ENCODE measurements at regions not wholly inside any gene's neighbourhood (a gene's known extent, or its start where the extent isn't known, plus 50 kb on each side); places are given as distances from the start of the nearest gene placed in this dataset.

GRCh38 chr1:98296681-98297080, 364.8 kb upstream of the SNX7 start:
- H3K36me3 ChIP-seq: no peaks in the 10 kb centered on the region
- H3K9me3 ChIP-seq: no peaks in the 10 kb centered on the region
- DNase-seq (no peak), ATAC-seq (no peak)
- intact Hi-C loops (cut with DNase I): no loop called here
- no peaks in the 10 kb centered on the region for H3K27me3 ChIP-seq
- no peak overlapping the region for H3K4me3 ChIP-seq
- no peak overlapping the region for H3K27ac ChIP-seq
- no peaks in the 10 kb centered on the region for H3K4me1 ChIP-seq
- TF ChIP-seq CTCF (IDR thresholded peaks at IDR 0.05): no peak

GRCh38 chr1:98294127-98294526, 367.4 kb upstream of the SNX7 start:
- ATAC-seq: no peak
- DNase-seq: no peak
- no peak overlapping the region for H3K4me3 ChIP-seq
- H3K4me1 ChIP-seq: no peaks in the 10 kb centered on the region
- no peaks in the 10 kb centered on the region for H3K27me3 ChIP-seq
- intact Hi-C loops (cut with DNase I): no loop called here
- no peak overlapping the region for H3K27ac ChIP-seq
- H3K9me3 ChIP-seq: no peaks in the 10 kb centered on the region
- no peak for TF ChIP-seq CTCF (IDR thresholded peaks at IDR 0.05)
- H3K36me3 ChIP-seq: no peaks in the 10 kb centered on the region

- Histone ChIP-seq H3K4me3 (no peak overlapping the region), H3K9me3 (no peaks in the 10 kb centered on the region), H3K4me1 (no peaks in the 10 kb centered on the region), H3K27ac (no peak overlapping the region), H3K36me3 (no peaks in the 10 kb centered on the region), H3K27me3 (no peaks in the 10 kb centered on the region)
- TF ChIP-seq CTCF (IDR thresholded peaks at IDR 0.05): no peak
- DNase-seq (no peak), ATAC-seq (no peak)
- intact Hi-C loops (cut with DNase I): no loop called here
These were observed 368.5 kb upstream of the SNX7 start for GRCh38 chr1:98292994-98293393.

- Histone ChIP-seq H3K36me3 (no peaks in the 10 kb centered on the region), H3K9me3 (no peaks in the 10 kb centered on the region), H3K4me3 (no peak overlapping the region), H3K27ac (no peak overlapping the region), H3K4me1 (no peaks in the 10 kb centered on the region), H3K27me3 (no peaks in the 10 kb centered on the region)
- DNase-seq: no peak
- intact Hi-C loops (cut with DNase I): no loop called here
- ATAC-seq: no peak
- no peak for TF ChIP-seq CTCF (IDR thresholded peaks at IDR 0.05)
These were observed 368.5 kb upstream of the DPYD start for GRCh38 chr1:98289311-98289710.

- Histone ChIP-seq H3K9me3 (no peaks in the 10 kb centered on the region), H3K4me1 (no peaks in the 10 kb centered on the region), H3K4me3 (no peak overlapping the region), H3K27me3 (no peaks in the 10 kb centered on the region), H3K27ac (no peak overlapping the region), H3K36me3 (no peaks in the 10 kb centered on the region)
- intact Hi-C loops (cut with DNase I): no loop called here
- ATAC-seq (no peak), DNase-seq (no peak)
- no peak for TF ChIP-seq CTCF (IDR thresholded peaks at IDR 0.05)
These were observed 367.7 kb upstream of the DPYD start for GRCh38 chr1:98288494-98288893.

- H3K36me3 ChIP-seq: no peaks in the 10 kb centered on the region
- H3K27ac ChIP-seq: no peak overlapping the region
- H3K9me3 ChIP-seq: no peaks in the 10 kb centered on the region
- no peak overlapping the region for H3K4me3 ChIP-seq
- intact Hi-C loops (cut with DNase I): no loop called here
- no peak for DNase-seq
- no peaks in the 10 kb centered on the region for H3K27me3 ChIP-seq
- H3K4me1 ChIP-seq: no peaks in the 10 kb centered on the region
- TF ChIP-seq CTCF (IDR thresholded peaks at IDR 0.05): no peak
- no peak for ATAC-seq
These were observed 366.8 kb upstream of the DPYD start for GRCh38 chr1:98287626-98288025.
